ENCODE measurements at regions not wholly inside any gene's neighbourhood (a gene's known extent, or its start where the extent isn't known, plus 50 kb on each side); places are given as distances from the start of the nearest gene placed in this dataset.

DNA sequence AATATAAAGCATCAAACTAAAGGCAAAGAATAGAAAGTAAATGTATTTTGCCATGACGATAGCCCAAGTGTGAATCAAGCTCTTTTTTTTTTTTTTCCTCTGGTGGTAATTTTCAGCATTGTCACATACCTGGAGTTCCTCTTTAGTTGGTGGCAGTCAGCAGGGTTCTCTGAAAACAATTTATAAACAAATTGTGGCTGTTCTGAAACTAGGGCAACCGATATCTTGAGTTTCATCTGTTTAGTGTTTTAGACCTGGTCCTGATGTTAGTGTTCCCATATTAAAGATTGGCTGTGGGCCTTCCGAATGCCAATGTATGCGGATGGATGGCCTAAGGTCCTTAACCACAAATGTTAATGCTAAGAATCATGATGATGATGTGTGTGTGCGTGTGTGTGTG lies 713.1 kb downstream of the GATA3 start:
- TF ChIP-seq EZH2phosphoT487 (IDR thresholded peaks at IDR 0.05; ENCODE audit: insufficient read depth, low read depth) (no peak), EZH2 (IDR thresholded peaks at IDR 0.05; ENCODE audit: insufficient read depth, poor library complexity, severe bottlenecking) (no peak)
